A673 (cell line): ENCODE measurements at regions not wholly inside any gene's neighbourhood (a gene's known extent, or its start where the extent isn't known, plus 50 kb on each side); places are given as distances from the start of the nearest gene placed in this dataset.

Source experiments
- BruUV-seq: library from RNA; stranded (reverse); fragments of 400-500 nt; replicated peaks from 2 replicates; lab custom pipeline; 2021; lab: Mats Ljungman, UMichigan
- CTCF ChIA-PET: fragments of 300-600 bp; sonication (Branson Sonifier 250); formaldehyde crosslinking; loops from one replicate; lab custom pipeline; 2022; ENCODE audit warnings: antibody characterized with exemption; lab: Charles Lee
- POLR2A ChIA-PET: fragments of 300-600 bp; sonication (Branson Sonifier 250); formaldehyde crosslinking; loops from one replicate; lab custom pipeline; 2022; ENCODE audit warnings: antibody characterized with exemption; ENCODE audit not compliant: low non-redundant PET; lab: Charles Lee
- DNase-seq: peaks from one replicate; pipeline ENCODE4 v3.0.0-alpha.2; 2015; ENCODE audit warnings: low spot score
- H3K27ac ChIP-seq: fragments of 200-600 bp; sonication (generic); 2 replicates; pipeline ENCODE4 v1.5.1; 2016; ENCODE audit warnings: mixed run types, low read depth, mild to moderate bottlenecking, mixed read lengths, antibody characterized with exemption, low read length; ENCODE audit not compliant: poor library complexity, severe bottlenecking
- H3K27me3 ChIP-seq: fragments of 200-600 bp; sonication (generic); replicated peaks from 2 replicates; pipeline ENCODE4 v1.6.1; 2017; ENCODE audit warnings: mixed run types, low read depth, mild to moderate bottlenecking, mixed read lengths, antibody characterized with exemption, low read length; ENCODE audit not compliant: insufficient read depth, poor library complexity
- H3K36me3 ChIP-seq: fragments of 200-600 bp; sonication (generic); 2 replicates; pipeline ENCODE4 v1.6.1; 2016; ENCODE audit warnings: mixed run types, mild to moderate bottlenecking, mixed read lengths, antibody characterized with exemption, low read length; ENCODE audit not compliant: insufficient read depth, poor library complexity, severe bottlenecking
- H3K4me1 ChIP-seq: fragments of 200-600 bp; sonication (generic); 2 replicates; pipeline ENCODE4 v1.6.1; 2017; ENCODE audit warnings: mixed run types, mild to moderate bottlenecking, mixed read lengths, antibody characterized with exemption, low read length; ENCODE audit not compliant: insufficient read depth, poor library complexity, severe bottlenecking
- H3K4me3 ChIP-seq: fragments of 200-600 bp; sonication (generic); 2 replicates; pipeline ENCODE4 v1.5.1; 2016; ENCODE audit warnings: low read depth, mixed run types, mild to moderate bottlenecking, mixed read lengths, low read length; ENCODE audit not compliant: poor library complexity, severe bottlenecking
- H3K9me3 ChIP-seq: fragments of 200-600 bp; sonication (generic); 2 replicates; pipeline ENCODE4 v1.6.1; 2016; ENCODE audit warnings: mixed run types, low read depth, mild to moderate bottlenecking, mixed read lengths, antibody characterized with exemption, low read length; ENCODE audit not compliant: poor library complexity, severe bottlenecking
- EZH2 ChIP-seq: fragments of 200-600 bp; sonication (generic); IDR thresholded peaks from 2 replicates; pipeline ENCODE4 v1.6.1; 2017; ENCODE audit warnings: borderline replicate concordance, low read depth, mild to moderate bottlenecking, mixed read lengths, antibody characterized with exemption, low read length; ENCODE audit not compliant: poor library complexity, severe bottlenecking
- intact Hi-C: fragments of 100-400 bp; cut with micrococcal nuclease; formaldehyde crosslinking; loops from one replicate; pipeline ENCODE4 v1.10.0; 2022; ENCODE audit not compliant: unreplicated experiment
- TF ChIP-seq, protein P1 (sequence below): fragments of 300-800, 200-600 bp; sonication (generic); conservative IDR thresholded peaks from 2 replicates; pipeline ENCODE4 v1.5.1; 2017; ENCODE audit warnings: low read depth, mild to moderate bottlenecking, antibody characterized with exemption, low read length, moderate library complexity, mixed read lengths

DNA sequence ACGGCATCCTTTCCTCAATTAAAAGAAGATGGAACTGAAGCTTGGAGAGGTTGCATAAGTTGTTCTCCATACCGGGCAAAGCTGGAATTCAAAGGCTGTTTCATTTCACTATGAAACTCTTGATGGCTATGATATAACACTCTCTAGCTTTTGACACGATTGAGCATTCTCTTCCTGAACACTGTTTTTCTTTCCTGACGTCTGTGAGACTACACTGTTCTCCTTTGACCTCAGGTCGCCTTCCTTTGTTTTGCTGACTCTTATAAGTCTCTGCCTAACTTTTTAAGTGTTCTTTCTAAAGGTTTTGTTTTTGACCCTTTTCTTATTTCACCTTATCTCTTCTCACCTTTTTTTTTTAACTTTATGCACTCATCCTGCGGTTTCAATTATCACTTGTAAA is 261.8 kb upstream of the LINC00305 start:
- no peaks in the 10 kb centered on the region for H3K9me3 ChIP-seq
- TF ChIP-seq EZH2: no peak
- DNase-seq: no peak
- no peak overlapping the region for H3K4me3 ChIP-seq
- intact Hi-C loops: no loop called here
- ChIA-PET CTCF (interaction anchor here (1.3 kb wide), 1 partner anchor 373 kb away, joined by 5 read pairs; no protein-coding TSS in a partner anchor), POLR2A (no interaction called here)
- no peak overlapping the region for H3K27ac ChIP-seq
- H3K36me3 ChIP-seq: no peaks in the 10 kb centered on the region
- H3K27me3 ChIP-seq: no peaks in the 10 kb centered on the region
- H3K4me1 ChIP-seq: peaks cover 2% of the 10 kb centered on the region
- no TSS peak for BruUV-seq

DNA sequence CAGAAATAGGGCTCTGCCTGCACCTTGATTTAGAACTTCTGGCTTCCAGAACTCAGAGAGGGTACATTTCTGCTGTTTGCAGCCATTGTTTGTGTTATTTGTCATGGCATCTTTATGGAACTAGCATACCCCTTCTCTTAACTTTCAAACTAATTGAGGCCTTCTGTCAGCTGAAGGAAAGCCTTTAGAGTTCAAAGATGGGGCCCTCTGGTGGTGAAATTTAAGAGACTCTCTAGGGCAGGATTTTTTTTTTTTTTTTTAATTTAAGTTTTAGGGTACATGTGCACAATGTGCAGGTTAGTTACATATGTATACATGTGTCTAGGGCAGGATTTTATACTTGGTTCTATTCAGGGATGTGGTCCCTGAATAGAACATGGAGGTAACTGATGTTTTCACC is 260.6 kb upstream of the LINC00305 start:
- ChIA-PET POLR2A (no interaction called here), CTCF (interaction anchor here (0.7 to 1.2 kb wide), 3 partner anchors 76 to 372 kb away, joined by 4 to 7 read pairs (median 5); no protein-coding TSS in a partner anchor)
- intact Hi-C loops: loop anchor here (1.0 to 5.0 kb wide), 3 partner anchors 165 to 374 kb away; no protein-coding TSS in a partner anchor

GRCh38 chr18:64407606-64408005 is 258.7 kb upstream of the LINC00305 start:
- Histone ChIP-seq H3K4me3 (no peak overlapping the region), H3K36me3 (no peaks in the 10 kb centered on the region), H3K27ac (no peak overlapping the region), H3K4me1 (no peaks in the 10 kb centered on the region), H3K9me3 (no peaks in the 10 kb centered on the region), H3K27me3 (no peaks in the 10 kb centered on the region)
- no peak for TF ChIP-seq EZH2
- TF ChIP-seq, protein P1, sequence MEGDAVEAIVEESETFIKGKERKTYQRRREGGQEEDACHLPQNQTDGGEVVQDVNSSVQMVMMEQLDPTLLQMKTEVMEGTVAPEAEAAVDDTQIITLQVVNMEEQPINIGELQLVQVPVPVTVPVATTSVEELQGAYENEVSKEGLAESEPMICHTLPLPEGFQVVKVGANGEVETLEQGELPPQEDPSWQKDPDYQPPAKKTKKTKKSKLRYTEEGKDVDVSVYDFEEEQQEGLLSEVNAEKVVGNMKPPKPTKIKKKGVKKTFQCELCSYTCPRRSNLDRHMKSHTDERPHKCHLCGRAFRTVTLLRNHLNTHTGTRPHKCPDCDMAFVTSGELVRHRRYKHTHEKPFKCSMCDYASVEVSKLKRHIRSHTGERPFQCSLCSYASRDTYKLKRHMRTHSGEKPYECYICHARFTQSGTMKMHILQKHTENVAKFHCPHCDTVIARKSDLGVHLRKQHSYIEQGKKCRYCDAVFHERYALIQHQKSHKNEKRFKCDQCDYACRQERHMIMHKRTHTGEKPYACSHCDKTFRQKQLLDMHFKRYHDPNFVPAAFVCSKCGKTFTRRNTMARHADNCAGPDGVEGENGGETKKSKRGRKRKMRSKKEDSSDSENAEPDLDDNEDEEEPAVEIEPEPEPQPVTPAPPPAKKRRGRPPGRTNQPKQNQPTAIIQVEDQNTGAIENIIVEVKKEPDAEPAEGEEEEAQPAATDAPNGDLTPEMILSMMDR: no peak
- ChIA-PET CTCF (no interaction called here), POLR2A (no interaction called here)
- intact Hi-C loops: loop anchor here (5.0 kb wide), 1 partner anchor 310 kb away; no protein-coding TSS in a partner anchor
- no peak for DNase-seq
- BruUV-seq: no TSS peak

More for the DNA sequence above, 260.6 kb upstream of the LINC00305 start:
- no peaks in the 10 kb centered on the region for H3K4me1 ChIP-seq
- no peaks in the 10 kb centered on the region for H3K9me3 ChIP-seq
- no TSS peak for BruUV-seq
- TF ChIP-seq, protein P1: peak; percentile 69
- TF ChIP-seq EZH2: no peak
- H3K27ac ChIP-seq: no peak overlapping the region
- H3K36me3 ChIP-seq: no peaks in the 10 kb centered on the region
- peak; percentile 55 for DNase-seq
- H3K27me3 ChIP-seq: no peaks in the 10 kb centered on the region
- no peak overlapping the region for H3K4me3 ChIP-seq

DNA sequence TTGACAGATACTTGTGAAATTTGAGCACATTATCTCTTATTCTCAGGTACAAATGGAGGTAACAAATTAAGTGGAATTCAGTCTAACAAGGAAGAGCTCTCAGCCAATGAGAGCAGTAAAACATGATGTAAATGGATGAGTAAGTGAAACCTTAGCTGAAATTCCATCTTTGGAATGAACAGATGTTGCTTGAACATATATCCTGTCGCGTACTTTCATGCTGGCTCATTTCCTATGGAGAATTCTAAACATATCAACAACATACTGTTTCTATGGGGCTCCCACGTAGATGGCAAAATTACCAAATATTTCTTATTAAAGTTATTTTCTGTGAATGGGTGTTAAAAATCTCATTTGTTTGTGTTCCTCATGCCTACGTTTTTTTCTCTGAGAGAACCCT is 256.3 kb upstream of the LINC00305 start:
- DNase-seq: no peak
- ChIA-PET POLR2A (no interaction called here), CTCF (no interaction called here)
- Histone ChIP-seq H3K4me1 (no peaks in the 10 kb centered on the region), H3K27me3 (no peaks in the 10 kb centered on the region), H3K4me3 (no peak overlapping the region), H3K9me3 (no peaks in the 10 kb centered on the region), H3K36me3 (no peaks in the 10 kb centered on the region), H3K27ac (no peak overlapping the region)
- intact Hi-C loops: loop anchor here (5.0 kb wide), 1 partner anchor 308 kb away; no protein-coding TSS in a partner anchor
- no TSS peak for BruUV-seq
- no peak for TF ChIP-seq EZH2
- TF ChIP-seq, protein P1: no peak
